B cell (primary cell): ENCODE measurements at regions not wholly inside any gene's neighbourhood (a gene's known extent, or its start where the extent isn't known, plus 50 kb on each side); places are given as distances from the start of the nearest gene placed in this dataset.

Source experiments
- ATAC-seq: fragments of 200-7000 bp; cut with Tn5 transposase; one replicate; pipeline ENCODE4 v1.10.0; 2021; ENCODE audit warnings: low read depth, mild to moderate bottlenecking, moderate number of reproducible peaks, moderate library complexity
- CTCF ChIA-PET: fragments of 350-600 bp; sonication (Branson Sonifier 250); formaldehyde crosslinking; loops from one replicate; lab custom pipeline; 2021; ENCODE audit warnings: antibody characterized with exemption, inconsistent platforms; lab: Charles Lee
- POLR2A ChIA-PET: fragments of 350-600 bp; sonication (Branson Sonifier 250); formaldehyde crosslinking; loops from one replicate; lab custom pipeline; 2021; ENCODE audit warnings: antibody characterized with exemption; lab: Charles Lee
- DNase-seq: peaks from one replicate; pipeline ENCODE4 v3.0.0; 2013
- H2AFZ ChIP-seq: 2 replicates; pipeline ENCODE4 v1.6.1; 2012; ENCODE audit warnings: mild to moderate bottlenecking, low read depth, low read length; ENCODE audit not compliant: insufficient read depth, poor library complexity, severe bottlenecking
- H3K27ac ChIP-seq, 2 donors: 1 replicate in 1 of 2; 2 replicates in 1 of 2; pipeline ENCODE4 v1.5.1; 2012 to 2013; ENCODE audit warnings: low read length in 2 of 2, mild to moderate bottlenecking in 2 of 2, moderate library complexity in 1 of 2
- H3K27me3 ChIP-seq, 4 experiments: fragments of 200-600 bp in 1 of 4; sonication (generic) in 1 of 4; replicated peaks in 1 of 4; 1 replicate in 2 of 4; 2 replicates in 2 of 4; pipeline versions ENCODE4 v1.6.1 to v1.7.0; 2013 to 2016; ENCODE audit warnings: low read length in 3 of 4, mild to moderate bottlenecking in 2 of 4, mixed read lengths in 1 of 4, moderate library complexity in 1 of 4; ENCODE audit not compliant: insufficient read depth in 4 of 4, control insufficient read depth in 3 of 4; ENCODE audit errors: control extremely low read depth in 1 of 4
- H3K36me3 ChIP-seq, 2 experiments: replicated peaks in 1 of 2; 1 replicate in 1 of 2; 2 replicates in 1 of 2; pipeline versions ENCODE4 v1.6.1 to v1.7.1; 2013; ENCODE audit warnings: low read length in 1 of 2; ENCODE audit not compliant: insufficient read depth in 2 of 2, control insufficient read depth in 1 of 2; ENCODE audit errors: control extremely low read depth in 1 of 2, extremely low read depth in 1 of 2
- H3K4me1 ChIP-seq, 2 donors: fragments of 200-600 bp in 1 of 2; sonication (generic) in 1 of 2; 1 replicate in 1 of 2; 2 replicates in 1 of 2; pipeline versions ENCODE4 v1.5.1 to v1.6.1; 2013 to 2017; ENCODE audit warnings: low read length in 2 of 2; ENCODE audit not compliant: control insufficient read depth in 2 of 2, insufficient read depth in 2 of 2
- H3K4me2 ChIP-seq: replicated peaks from 2 replicates; pipeline ENCODE3; 2012; ENCODE audit warnings: mild to moderate bottlenecking, low read depth, low read length; ENCODE audit not compliant: poor library complexity, severe bottlenecking
- H3K4me3 ChIP-seq, 5 experiments: fragments of 200-600 bp in 1 of 5; sonication (generic) in 1 of 5; 1 replicate in 3 of 5; 2 replicates in 2 of 5; pipeline versions ENCODE4 v1.5.1 to v1.7.0; 2011 to 2016; ENCODE audit warnings: low read length in 4 of 5, mild to moderate bottlenecking in 4 of 5, low read depth in 2 of 5, control low read depth in 1 of 5, moderate library complexity in 1 of 5; ENCODE audit not compliant: insufficient read depth in 1 of 5; ENCODE audit errors: control extremely low read depth in 1 of 5, extremely low read depth in 1 of 5
- H3K79me2 ChIP-seq: fragments of 200-600 bp; sonication (generic); one replicate; pipeline ENCODE4 v1.6.0; 2016; ENCODE audit warnings: low read length; ENCODE audit not compliant: control insufficient read depth, insufficient read depth
- H3K9ac ChIP-seq: fragments of 200-600 bp; sonication (generic); 2 replicates; pipeline ENCODE4 v1.6.1; 2017; ENCODE audit warnings: mild to moderate bottlenecking, low read length, moderate library complexity
- H3K9me3 ChIP-seq, 3 donors: one replicate each; pipeline versions ENCODE4 v1.6.1 to v1.7.1; 2013; ENCODE audit warnings: low read length in 2 of 3; ENCODE audit not compliant: control insufficient read depth in 2 of 3, insufficient read depth in 1 of 3; ENCODE audit errors: control extremely low read depth in 1 of 3
- H4K20me1 ChIP-seq: 2 replicates; pipeline ENCODE4 v1.6.0; 2012; ENCODE audit warnings: mild to moderate bottlenecking, low read length; ENCODE audit not compliant: insufficient read depth, control insufficient read depth, poor library complexity, severe bottlenecking
- H3K27ac Mint-ChIP-seq: one replicate; pipeline ENCODE4 v1.8.0; 2021; ENCODE audit warnings: mixed read lengths
- H3K27me3 Mint-ChIP-seq: one replicate; pipeline ENCODE4 v1.8.0; 2021; ENCODE audit warnings: mixed read lengths
- H3K4me1 Mint-ChIP-seq: one replicate; pipeline ENCODE4 v1.8.0; 2021; ENCODE audit warnings: mixed read lengths
- H3K4me3 Mint-ChIP-seq: one replicate; pipeline ENCODE4 v1.8.0; 2021; ENCODE audit warnings: mixed read lengths
- H3K9me3 Mint-ChIP-seq: one replicate; pipeline ENCODE4 v1.8.0; 2022; ENCODE audit warnings: mixed read lengths; ENCODE audit not compliant: insufficient read depth
- CTCF ChIP-seq: fragments of 200-600 bp; IDR thresholded peaks from one replicate; pipeline ENCODE4 v1.8.0; 2022; ENCODE audit warnings: antibody characterized with exemption, mild to moderate bottlenecking
- EZH2 ChIP-seq: IDR thresholded peaks from 2 replicates; pipeline ENCODE4 v1.6.1; 2012; ENCODE audit warnings: borderline replicate concordance, low read depth, mild to moderate bottlenecking, moderate library complexity, low read length; ENCODE audit not compliant: insufficient read depth, poor library complexity, severe bottlenecking
- WGBS: methylation state at CpG from one replicate; pipeline ENCODE4 v1.1.5; 2013; ENCODE audit warnings: missing lambda C conversion rate; ENCODE audit not compliant: insufficient coverage; 5-methylcytosine and 5-hydroxymethylcytosine counted together
- intact Hi-C: fragments of 100-400 bp; cut with micrococcal nuclease; formaldehyde crosslinking; loops from one replicate; pipeline ENCODE4 v1.10.0; 2022

GRCh38 chr14:79939235-79939634, 272.1 kb downstream of the DIO2 start:
- ATAC-seq = no peak
- Histone ChIP-seq H3K27ac (no peak overlapping the region), H3K4me2 (no peak overlapping the region), H3K4me3 (no peak overlapping the region), H3K27me3 (no peaks in the 10 kb centered on the region), H3K79me2 (no peaks in the 10 kb centered on the region), H2AFZ (no peak overlapping the region), H3K4me1 (no peaks in the 10 kb centered on the region), H3K9me3 (no peaks in the 10 kb centered on the region), H3K9ac (no peak overlapping the region), H3K36me3 (no peaks in the 10 kb centered on the region), H4K20me1 (no peaks in the 10 kb centered on the region)
- CTCF ChIA-PET = no interaction called here
- no peaks in the 10 kb centered on the region for H3K4me1 Mint-ChIP-seq
- H3K9me3 Mint-ChIP-seq = peaks cover 3% of the 10 kb centered on the region
- H3K4me3 Mint-ChIP-seq = no peak overlapping the region
- POLR2A ChIA-PET = no interaction called here
- DNase-seq = no peak
- TF ChIP-seq CTCF (no peak), EZH2 (no peak)
- H3K27ac Mint-ChIP-seq = no peak overlapping the region
- intact Hi-C loops = no loop called here
- whole genome bisulfite sequencing = no CpG with 5 or more reads among the region's 6 CpGs
- H3K27me3 Mint-ChIP-seq = no peaks in the 10 kb centered on the region

GRCh38 chr14:79938185-79938584, 273.1 kb downstream of the DIO2 start:
- Histone ChIP-seq H3K36me3 (no peaks in the 10 kb centered on the region), H3K4me1 (no peaks in the 10 kb centered on the region), H3K9ac (no peak overlapping the region), H3K27ac (no peak overlapping the region), H3K79me2 (no peaks in the 10 kb centered on the region), H3K4me3 (no peak overlapping the region), H3K4me2 (no peak overlapping the region), H2AFZ (no peak overlapping the region), H3K27me3 (no peaks in the 10 kb centered on the region), H3K9me3 (no peaks in the 10 kb centered on the region), H4K20me1 (no peaks in the 10 kb centered on the region)
- intact Hi-C loops = no loop called here
- ChIA-PET POLR2A (no interaction called here), CTCF (no interaction called here)
- Mint-ChIP-seq H3K9me3 (peaks cover 3% of the 10 kb centered on the region), H3K27ac (no peak overlapping the region), H3K4me3 (no peak overlapping the region), H3K27me3 (no peaks in the 10 kb centered on the region), H3K4me1 (no peaks in the 10 kb centered on the region)
- DNase-seq (no peak), ATAC-seq (no peak)
- TF ChIP-seq CTCF (no peak), EZH2 (no peak)
- WGBS = no CpG with 5 or more reads among the region's 3 CpGs
